Heart left ventricle (tissue), 13 donors: ENCODE measurements at regions not wholly inside any gene's neighbourhood (a gene's known extent, or its start where the extent isn't known, plus 50 kb on each side); places are given as distances from the start of the nearest gene placed in this dataset.

Experiments
- POLR2A ChIP-seq, 2 donors: fragments of 450-650 bp; IDR thresholded peaks; one replicate each; pipeline ENCODE4 v1.6.1; 2017; ENCODE audit warnings: antibody characterized with exemption in 2 of 2, mild to moderate bottlenecking in 2 of 2, moderate library complexity in 2 of 2
- TF ChIP-seq, protein P1 (sequence below), 12 donors: fragments of 200-600 bp; sonication (generic) in 4 of 12; IDR thresholded peaks; one replicate each; pipeline versions ENCODE4 v1.5.0 to v1.8.0; 2018 to 2022; ENCODE audit warnings: antibody characterized with exemption in 12 of 12, mild to moderate bottlenecking in 5 of 12
- donor health status: ischemic (EF 13 %, LVEDD 7.1; RV severe dilation, severe dysfunction).
- donor health status: DM: no; HTN: yes; CAD: no.
- donor health status: DM: no; HTN: no; CAD: no.
- donor health status: ischemic (EF 25% LVEDD 6.9; RV normal size, moderate dysfunction).
- donor health status: ischemic (EF 25% LVEDD 5.7; RV mildly dilated, moderate dysfunction).
- donor health status: ischemic (EF 35%, LVEDD 5.7; RV mildly dilated, moderate dysfunction).
- donor health status: nonischemic (EF 11% LVEDD 7.7; RV severe dilation, severe dysfunction).
- donor health status: DM: yes; HTN: yes; CAD: no.
- donor health status: PGD.
- donor health status: ischemic (EF 29% LVEDD 5.4; RV normal size, mild dysfunction).
- donor health status: nonischemic (EF 23%, LVEDD 6.1; RV moderate dilation, normal function).

- TF ChIP-seq, protein P1, sequence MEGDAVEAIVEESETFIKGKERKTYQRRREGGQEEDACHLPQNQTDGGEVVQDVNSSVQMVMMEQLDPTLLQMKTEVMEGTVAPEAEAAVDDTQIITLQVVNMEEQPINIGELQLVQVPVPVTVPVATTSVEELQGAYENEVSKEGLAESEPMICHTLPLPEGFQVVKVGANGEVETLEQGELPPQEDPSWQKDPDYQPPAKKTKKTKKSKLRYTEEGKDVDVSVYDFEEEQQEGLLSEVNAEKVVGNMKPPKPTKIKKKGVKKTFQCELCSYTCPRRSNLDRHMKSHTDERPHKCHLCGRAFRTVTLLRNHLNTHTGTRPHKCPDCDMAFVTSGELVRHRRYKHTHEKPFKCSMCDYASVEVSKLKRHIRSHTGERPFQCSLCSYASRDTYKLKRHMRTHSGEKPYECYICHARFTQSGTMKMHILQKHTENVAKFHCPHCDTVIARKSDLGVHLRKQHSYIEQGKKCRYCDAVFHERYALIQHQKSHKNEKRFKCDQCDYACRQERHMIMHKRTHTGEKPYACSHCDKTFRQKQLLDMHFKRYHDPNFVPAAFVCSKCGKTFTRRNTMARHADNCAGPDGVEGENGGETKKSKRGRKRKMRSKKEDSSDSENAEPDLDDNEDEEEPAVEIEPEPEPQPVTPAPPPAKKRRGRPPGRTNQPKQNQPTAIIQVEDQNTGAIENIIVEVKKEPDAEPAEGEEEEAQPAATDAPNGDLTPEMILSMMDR (IDR thresholded peaks at IDR 0.05) = no peak
- TF ChIP-seq POLR2A (IDR thresholded peaks at IDR 0.05) = no peak
These were observed 502.9 kb downstream of the SHQ1 start for GRCh38 chr3:72345237-72345878.
